Lower leg skin (tissue), 4 donors: ENCODE measurements at regions not wholly inside any gene's neighbourhood (a gene's known extent, or its start where the extent isn't known, plus 50 kb on each side); places are given as distances from the start of the nearest gene placed in this dataset.
"Not testable (repeated sequence)": the region's sequence is repeated elsewhere in the genome, so short reads cannot be mapped to it uniquely, and the experiment has no call there.

Source experiments
- DNase-seq, 2 donors: peaks; one replicate each; pipeline ENCODE4 v3.0.0-alpha.2; 2019; ENCODE audit warnings: low spot score in 2 of 2
- H3K4me3 ChIP-seq: fragments of 200-600 bp; sonication (generic); 2 replicates; pipeline ENCODE4 v1.5.1; 2017; ENCODE audit warnings: mild to moderate bottlenecking, low read depth; ENCODE audit not compliant: poor library complexity, severe bottlenecking
- CTCF ChIP-seq, 3 donors: fragments of 450-650 bp; IDR thresholded peaks; one replicate each; pipeline ENCODE4 v1.5.1; 2016; ENCODE audit warnings: antibody characterized with exemption in 3 of 3, mild to moderate bottlenecking in 3 of 3, moderate library complexity in 2 of 3
- POLR2A ChIP-seq, 2 donors: fragments of 450-650 bp; IDR thresholded peaks; one replicate each; pipeline ENCODE4 v1.6.1; 2016 to 2017; ENCODE audit warnings: antibody characterized with exemption in 2 of 2, mild to moderate bottlenecking in 1 of 2, moderate library complexity in 1 of 2
- WGBS, 2 donors: methylation state at CpG; one replicate each; pipeline ENCODE4 v1.1.5; 2018; 5-methylcytosine and 5-hydroxymethylcytosine counted together
- intact Hi-C: fragments of 100-400 bp; cut with DNase I; formaldehyde crosslinking; loops from one replicate; pipeline ENCODE4 v1.15.0; 2023; ENCODE audit warnings: low total_unique reads

DNA sequence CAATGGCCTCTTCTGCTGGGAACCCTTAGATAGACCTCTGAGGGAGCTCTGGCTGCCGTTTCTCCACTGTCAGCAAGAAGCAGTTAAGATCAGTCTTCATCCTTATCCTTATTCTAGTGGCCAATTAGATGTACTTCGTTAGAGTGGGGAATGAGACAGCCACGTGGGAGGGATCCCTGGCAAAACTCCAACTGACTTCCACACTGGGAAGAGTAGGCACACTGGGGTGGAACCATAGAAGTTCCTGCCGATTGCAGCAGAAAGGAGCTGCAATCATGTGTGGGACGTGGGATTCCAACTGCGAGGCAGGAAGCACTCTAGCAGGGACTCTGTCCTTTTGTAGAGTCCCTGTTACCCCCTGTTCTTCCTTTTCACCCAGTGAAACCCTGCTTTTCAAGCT is 226.3 kb upstream of the RGS17 start:
- intact Hi-C loops = no loop called here
- no peak for DNase-seq
- no peak overlapping the region for H3K4me3 ChIP-seq
- TF ChIP-seq POLR2A (IDR thresholded peaks at IDR 0.05) (no peak), CTCF (IDR thresholded peaks at IDR 0.05) (no peak)
- WGBS, 2 donors = 67 to 75% methylated on average over 6 of the region's 6 CpGs

DNA sequence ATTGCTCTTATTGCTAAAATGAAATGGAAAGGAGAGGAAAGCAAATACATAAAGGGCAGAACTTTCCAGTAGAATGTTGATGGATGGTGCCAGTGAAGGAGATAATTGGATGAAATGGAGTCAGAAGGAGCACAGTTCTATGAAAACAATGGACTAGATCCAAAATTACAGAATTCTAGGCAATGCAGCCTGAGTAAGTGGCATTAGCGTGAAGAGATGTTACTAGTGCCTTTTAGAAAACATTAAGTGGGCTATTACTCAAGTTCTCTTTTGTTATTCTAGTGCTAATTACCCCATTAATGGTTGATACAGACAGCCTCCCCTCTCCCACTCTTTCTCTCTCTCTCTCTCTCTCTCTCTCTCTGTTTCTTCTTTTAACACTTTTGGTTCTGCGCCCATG is 209.5 kb upstream of the RGS17 start:
- WGBS, 2 donors = 81 to 82% methylated on average over 2 of the region's 2 CpGs
- H3K4me3 ChIP-seq = no peak overlapping the region
- intact Hi-C loops = no loop called here
- TF ChIP-seq POLR2A (IDR thresholded peaks at IDR 0.05) (no peak), CTCF (IDR thresholded peaks at IDR 0.05) (no peak)
- no peak for DNase-seq

- no peak for DNase-seq
- H3K4me3 ChIP-seq = no peak overlapping the region
- TF ChIP-seq CTCF (IDR thresholded peaks at IDR 0.05) (no peak), POLR2A (IDR thresholded peaks at IDR 0.05) (no peak)
- intact Hi-C loops = no loop called here
Measured at GRCh38 chr6:153334121-153334520, 203.0 kb upstream of the RGS17 start.

- intact Hi-C loops, DNase-seq, H3K4me3 ChIP-seq: not testable (repeated sequence)
Measured at GRCh38 chr6:153331221-153331620, 200.1 kb upstream of the RGS17 start.

DNA sequence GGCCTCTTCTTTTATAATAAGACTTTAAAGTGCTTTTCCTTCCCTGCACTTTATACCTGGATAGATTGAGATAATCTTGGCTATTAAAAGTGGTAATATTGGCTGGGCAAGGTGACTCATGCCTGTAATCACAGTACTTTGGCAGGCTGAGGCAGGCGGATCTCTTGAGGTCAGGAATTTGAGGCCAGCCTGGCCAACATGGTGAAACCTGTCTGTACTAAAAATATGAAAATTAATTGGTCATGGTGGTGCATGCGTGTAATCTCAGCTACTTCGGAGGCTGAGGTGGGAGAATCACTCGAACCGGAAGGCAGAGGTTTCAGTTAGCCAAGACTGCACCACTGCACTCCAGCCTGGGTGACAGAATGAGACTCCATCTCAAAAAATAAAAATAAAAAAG is 197.1 kb upstream of the RGS17 start:
- intact Hi-C loops = no loop called here
- TF ChIP-seq POLR2A (IDR thresholded peaks at IDR 0.05) (no peak), CTCF (IDR thresholded peaks at IDR 0.05) (no peak)
- DNase-seq = no peak
- no peak overlapping the region for H3K4me3 ChIP-seq
- 70 to 76% methylated on average over 5 of the region's 5 CpGs for WGBS, 2 donors

GRCh38 chr6:153325661-153326060 is 194.6 kb upstream of the RGS17 start:
- TF ChIP-seq CTCF (IDR thresholded peaks at IDR 0.05) (no peak), POLR2A (IDR thresholded peaks at IDR 0.05) (no peak)
- intact Hi-C loops = no loop called here
- no peak for DNase-seq
- no peak overlapping the region for H3K4me3 ChIP-seq
- WGBS, 2 donors = 68 to 70% methylated on average over 1 of the region's 1 CpG
